ENCODE measurements at regions not wholly inside any gene's neighbourhood (a gene's known extent, or its start where the extent isn't known, plus 50 kb on each side); places are given as distances from the start of the nearest gene placed in this dataset.

GRCh38 chr1:38340409-38340808, 293.8 kb upstream of the POU3F1 start:
- Histone ChIP-seq H3K4me1 (replicated peaks; ENCODE audit: insufficient read depth) (no peaks in the 10 kb centered on the region), H3K27me3 (ENCODE audit: insufficient read depth, low read depth) (peaks cover 57% of the 10 kb centered on the region), H3K9me2 (ENCODE audit: insufficient read depth) (no peaks in the 10 kb centered on the region), H3K36me3 (ENCODE audit: low read depth) (no peaks in the 10 kb centered on the region), H3K9me3 (ENCODE audit: insufficient read depth, low read depth) (no peaks in the 10 kb centered on the region), H4K20me1 (ENCODE audit: insufficient read depth) (no peaks in the 10 kb centered on the region), H3K79me2 (ENCODE audit: low read depth) (no peaks in the 10 kb centered on the region), H2AFZ (no peak overlapping the region), H3F3A (ENCODE audit: insufficient read depth, low read depth) (no peaks in the 10 kb centered on the region), H3K4me3 (no peak overlapping the region), H3K4me2 (no peak overlapping the region), H3K27ac (no peak overlapping the region)
- POLR2A ChIA-PET (ENCODE audit: unreplicated experiment) = no interaction called here
- DNase-seq = no peak
- CTCF ChIA-PET = no interaction called here
- BruUV-seq (replicated peaks) = no TSS peak
- no peak for TF ChIP-seq CTCF (conservative IDR thresholded peaks at IDR 0.05)
- intact Hi-C loops (cut with micrococcal nuclease; ENCODE audit: unreplicated experiment) = no loop called here

DNA sequence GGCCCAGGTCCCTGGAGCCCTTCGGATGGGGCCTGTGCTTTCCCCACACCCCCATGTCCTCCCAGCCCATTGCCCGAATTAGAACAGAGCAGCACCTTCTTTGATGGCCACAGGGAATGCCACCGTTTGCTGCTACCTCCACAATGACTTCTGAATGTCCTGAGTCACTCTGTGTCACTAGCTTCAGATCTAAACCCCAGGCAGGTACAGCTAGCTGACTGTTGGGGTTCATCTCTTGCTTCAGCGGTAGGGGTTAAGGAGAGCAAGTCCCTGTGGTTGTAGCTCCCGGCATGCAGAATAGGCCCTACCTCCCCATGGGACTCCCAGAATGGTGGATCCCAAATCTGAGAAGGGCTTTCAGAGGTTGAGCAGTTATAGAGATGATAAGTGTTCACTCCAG, 291.1 kb upstream of the POU3F1 start:
- Histone ChIP-seq H2AFZ (no peak overlapping the region), H3K27ac (no peak overlapping the region), H3K4me2 (no peak overlapping the region), H3K9me3 (ENCODE audit: insufficient read depth, low read depth) (no peaks in the 10 kb centered on the region), H3K79me2 (ENCODE audit: low read depth) (no peaks in the 10 kb centered on the region), H3F3A (ENCODE audit: insufficient read depth, low read depth) (no peaks in the 10 kb centered on the region), H3K27me3 (ENCODE audit: insufficient read depth, low read depth) (peaks cover 65% of the 10 kb centered on the region), H4K20me1 (ENCODE audit: insufficient read depth) (no peaks in the 10 kb centered on the region), H3K9me2 (ENCODE audit: insufficient read depth) (no peaks in the 10 kb centered on the region), H3K4me3 (no peak overlapping the region), H3K4me1 (replicated peaks; ENCODE audit: insufficient read depth) (no peaks in the 10 kb centered on the region), H3K36me3 (ENCODE audit: low read depth) (no peaks in the 10 kb centered on the region)
- intact Hi-C loops (cut with micrococcal nuclease; ENCODE audit: unreplicated experiment) = no loop called here
- ChIA-PET CTCF (no interaction called here), POLR2A (ENCODE audit: unreplicated experiment) (no interaction called here)
- DNase-seq = no peak
- TF ChIP-seq EZH2 (IDR thresholded peaks at IDR 0.05; ENCODE audit: low read depth) = no peak
- TF ChIP-seq CTCF (conservative IDR thresholded peaks at IDR 0.05) = no peak
- BruUV-seq (replicated peaks) = no TSS peak

GRCh38 chr1:38336961-38337360, 290.4 kb upstream of the POU3F1 start:
- no peaks in the 10 kb centered on the region for H3K36me3 ChIP-seq (ENCODE audit: low read depth)
- CTCF ChIA-PET = no interaction called here
- POLR2A ChIA-PET (ENCODE audit: unreplicated experiment) = no interaction called here

More at GRCh38 chr1:38336961-38337360, 290.4 kb upstream of the POU3F1 start:
- Histone ChIP-seq H3K27ac (no peak overlapping the region), H3K27me3 (ENCODE audit: insufficient read depth, low read depth) (peaks cover 65% of the 10 kb centered on the region), H4K20me1 (ENCODE audit: insufficient read depth) (no peaks in the 10 kb centered on the region), H3K4me3 (no peak overlapping the region), H3K9me3 (ENCODE audit: insufficient read depth, low read depth) (no peaks in the 10 kb centered on the region), H3K9me2 (ENCODE audit: insufficient read depth) (no peaks in the 10 kb centered on the region), H3K79me2 (ENCODE audit: low read depth) (no peaks in the 10 kb centered on the region), H3K4me1 (replicated peaks; ENCODE audit: insufficient read depth) (no peaks in the 10 kb centered on the region), H3K4me2 (no peak overlapping the region), H2AFZ (no peak overlapping the region), H3F3A (ENCODE audit: insufficient read depth, low read depth) (no peaks in the 10 kb centered on the region)
- intact Hi-C loops (cut with micrococcal nuclease; ENCODE audit: unreplicated experiment) = no loop called here
- no peak for DNase-seq
- TF ChIP-seq EZH2 (IDR thresholded peaks at IDR 0.05; ENCODE audit: low read depth) (no peak), CTCF (conservative IDR thresholded peaks at IDR 0.05) (no peak)
- no TSS peak for BruUV-seq (replicated peaks)

Measured in PC-9 (cell line).